Activated naive CD4-positive, alpha-beta T cell treated with anti-CD3 and anti-CD28 coated beads, Interleukin-2, amount 50 U/mL, for 72 hours (primary cell): ENCODE measurements at regions not wholly inside any gene's neighbourhood (a gene's known extent, or its start where the extent isn't known, plus 50 kb on each side); places are given as distances from the start of the nearest gene placed in this dataset.
A peak's percentile ranks its signal among the peaks of the same experiment; 100 is the strongest.

Source experiments
- ATAC-seq, 2 donors: fragments of 150-1000 bp; cut with Tn5 transposase; 2 replicates each; pipeline ENCODE4 v1.10.0; 2021; ENCODE audit warnings: mild to moderate bottlenecking in 2 of 2, moderate library complexity in 2 of 2
- DNase-seq, 2 donors: peaks; one replicate each; pipeline ENCODE4 v3.0.0; 2021 to 2022; ENCODE audit warnings: low spot score in 2 of 2
- H3K27ac Mint-ChIP-seq, 2 donors: one replicate each; pipeline ENCODE4 v1.8.0; 2022; ENCODE audit warnings: mild to moderate bottlenecking in 2 of 2, mixed read lengths in 2 of 2
- H3K36me3 Mint-ChIP-seq, 2 donors: one replicate each; pipeline ENCODE4 v1.8.0; 2022; ENCODE audit warnings: mixed read lengths in 2 of 2
- H3K9me3 Mint-ChIP-seq, 2 donors: one replicate each; pipeline ENCODE4 v1.8.0; 2022; ENCODE audit warnings: mixed read lengths in 2 of 2

DNA sequence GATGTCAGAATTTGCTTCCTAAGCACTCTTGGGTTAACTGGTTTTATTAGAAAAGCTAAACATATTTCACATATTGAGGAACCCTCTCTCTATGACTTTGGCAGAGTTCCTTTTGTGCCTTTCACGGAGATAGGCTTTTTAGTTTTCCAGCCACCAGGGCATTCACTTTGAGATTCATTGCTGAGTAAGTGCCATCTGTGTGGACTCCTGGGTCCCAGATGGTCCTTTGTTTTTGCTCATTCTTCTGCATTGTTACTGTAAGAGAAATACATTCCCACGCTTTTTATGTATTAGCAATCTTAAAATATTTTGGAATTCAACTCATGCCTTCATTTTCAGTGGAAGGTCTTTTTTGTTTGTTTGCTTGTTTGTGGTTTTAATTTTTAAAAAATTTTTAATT, 76.3 kb upstream of the PHACTR2 start:
- no peak for ATAC-seq

DNA sequence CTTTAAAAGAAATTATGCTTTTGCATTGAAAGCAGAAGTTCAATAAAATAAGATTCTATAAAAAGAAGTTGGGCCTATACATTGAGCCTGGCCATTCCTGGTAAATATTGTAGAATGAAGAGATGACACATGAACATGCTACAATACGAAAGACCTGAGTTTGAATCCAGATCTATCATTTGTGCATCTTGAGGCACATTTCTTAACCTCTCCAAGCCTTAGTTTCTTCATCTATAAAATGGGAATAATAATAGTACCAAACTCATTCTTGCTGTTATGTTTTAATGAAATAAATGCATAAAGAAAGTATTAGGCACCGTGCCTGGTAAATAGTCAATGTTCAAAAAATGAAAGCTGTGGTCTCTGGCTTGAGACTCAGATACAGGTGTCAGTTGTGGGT, 76.9 kb upstream of the PHACTR2 start:
- Mint-ChIP-seq H3K36me3 (no peaks in the 10 kb centered on the region), H3K27ac (no peak overlapping the region), H3K9me3 (peaks cover 0 to 5% of the 10 kb centered on the region in 2 donors)
- no peak for ATAC-seq
- no peak for DNase-seq

More for the DNA sequence above, 76.3 kb upstream of the PHACTR2 start:
- DNase-seq: no peak
- Mint-ChIP-seq H3K9me3 (peaks cover 0 to 5% of the 10 kb centered on the region in 2 donors), H3K27ac (no peak overlapping the region), H3K36me3 (no peaks in the 10 kb centered on the region)

- ATAC-seq (no peak), DNase-seq (no peak)
- H3K36me3 Mint-ChIP-seq: no peaks in the 10 kb centered on the region
- H3K9me3 Mint-ChIP-seq: peaks cover 0 to 5% of the 10 kb centered on the region in 2 donors
- peak overlapping the region; percentile 8 to 25 for H3K27ac Mint-ChIP-seq
Observed at GRCh38 chr6:143598466-143599080, 79.2 kb upstream of the PHACTR2 start.

DNA sequence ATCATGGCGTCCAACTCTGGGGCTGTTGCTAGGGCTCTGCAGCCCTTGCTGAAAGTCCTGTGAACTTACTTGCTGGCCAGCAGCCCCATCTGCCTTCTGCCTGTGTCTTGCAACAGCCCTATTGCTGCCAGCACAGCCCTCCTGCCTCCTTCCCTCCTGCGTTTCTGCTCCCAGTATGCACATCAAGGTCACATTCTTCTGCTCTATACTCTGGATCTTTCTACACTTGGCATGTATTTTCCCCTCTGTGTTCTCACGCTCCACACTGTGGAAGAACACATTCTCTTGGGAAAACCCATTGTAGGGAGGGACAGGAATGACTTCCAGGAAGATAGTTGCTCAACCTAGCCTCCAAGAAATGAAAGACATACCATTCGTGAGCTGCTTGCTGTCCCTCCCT, 80.9 kb upstream of the PHACTR2 start:
- DNase-seq (no peak), ATAC-seq (no peak)
- Mint-ChIP-seq H3K9me3 (peaks cover 0 to 5% of the 10 kb centered on the region in 2 donors), H3K27ac (no peak overlapping the region), H3K36me3 (no peaks in the 10 kb centered on the region)

- Mint-ChIP-seq H3K36me3 (no peaks in the 10 kb centered on the region), H3K9me3 (peaks cover 0 to 5% of the 10 kb centered on the region in 2 donors), H3K27ac (peak overlapping the region in 1 of 2 donors; percentile 45)
- DNase-seq (no peak), ATAC-seq (no peak)
Observed at GRCh38 chr6:143595251-143596036, 82.3 kb upstream of the PHACTR2 start.

GRCh38 chr6:143594647-143595046, 83.1 kb upstream of the PHACTR2 start:
- ATAC-seq: no peak
- H3K27ac Mint-ChIP-seq: peak overlapping the region in 1 of 2 donors; percentile 45
- no peaks in the 10 kb centered on the region for H3K36me3 Mint-ChIP-seq
- no peak for DNase-seq
- peaks cover 0 to 5% of the 10 kb centered on the region in 2 donors for H3K9me3 Mint-ChIP-seq

DNA sequence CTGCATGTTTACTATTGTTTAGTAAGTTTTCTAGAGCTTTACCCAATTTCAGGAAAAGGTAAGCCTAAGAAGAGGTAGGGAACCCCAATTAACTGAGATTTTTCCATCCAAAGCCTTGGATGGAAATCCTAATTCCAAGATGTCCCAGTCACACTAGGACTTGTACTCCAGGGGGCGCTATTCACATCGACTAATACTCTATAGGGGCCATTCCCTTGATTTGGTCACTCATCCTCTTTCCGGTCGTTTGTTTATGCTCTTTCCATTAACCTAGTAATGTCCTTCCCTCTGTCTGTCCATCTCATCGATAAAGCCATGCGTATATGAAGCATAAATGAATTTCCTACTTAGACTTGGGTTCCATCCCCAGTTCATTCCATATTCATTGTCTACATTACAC, 80.8 kb upstream of the FUCA2 start:
- DNase-seq (no peak), ATAC-seq (no peak)
- Mint-ChIP-seq H3K36me3 (no peaks in the 10 kb centered on the region), H3K9me3 (no peaks in the 10 kb centered on the region), H3K27ac (peak overlapping the region in 1 of 2 donors; percentile 33)

DNA sequence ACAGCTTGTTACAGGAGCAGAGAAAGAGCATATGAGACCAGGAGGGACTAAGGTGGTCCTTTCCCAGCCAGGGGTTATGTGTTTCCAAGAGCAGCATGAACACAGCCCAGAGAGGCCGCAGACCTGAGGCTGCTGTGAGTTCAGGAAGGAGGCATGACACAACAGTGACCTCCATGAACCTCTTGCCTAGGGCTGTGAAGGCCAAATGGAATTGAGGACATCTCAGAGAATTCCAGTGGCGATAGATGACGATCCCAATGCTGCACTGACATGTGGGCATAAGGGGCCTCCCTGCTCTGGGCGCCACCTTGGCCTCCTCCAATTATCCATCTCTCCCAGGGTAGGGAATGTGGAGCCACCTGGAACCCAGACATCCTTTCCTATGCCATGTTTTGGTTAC, 79.9 kb upstream of the FUCA2 start:
- DNase-seq: no peak
- no peaks in the 10 kb centered on the region for H3K9me3 Mint-ChIP-seq
- H3K36me3 Mint-ChIP-seq: no peaks in the 10 kb centered on the region
- H3K27ac Mint-ChIP-seq: no peak overlapping the region
- no peak for ATAC-seq

- no peak for ATAC-seq
- Mint-ChIP-seq H3K27ac (no peak overlapping the region), H3K36me3 (no peaks in the 10 kb centered on the region), H3K9me3 (no peaks in the 10 kb centered on the region)
- DNase-seq: no peak
Observed at GRCh38 chr6:143589162-143589561, 77.6 kb upstream of the FUCA2 start.

DNA sequence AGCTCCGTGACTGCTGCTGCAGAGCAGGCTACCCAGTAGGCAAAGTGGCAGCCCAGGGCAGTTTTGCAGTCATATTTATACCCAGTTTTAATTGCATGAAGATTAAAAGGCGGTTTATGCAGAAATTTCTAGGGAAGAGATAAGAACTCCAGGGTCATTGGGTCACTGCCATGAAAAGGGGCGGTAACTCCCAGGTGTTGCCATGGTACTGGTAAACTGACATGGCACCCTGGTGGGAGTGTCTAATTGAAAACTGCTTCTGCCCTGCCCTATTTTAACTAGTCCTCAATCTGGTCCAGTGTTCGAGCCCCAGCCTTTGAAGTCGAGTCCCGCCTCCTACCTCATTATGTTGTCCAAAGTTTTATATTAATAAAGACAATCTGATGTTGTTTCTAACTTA, 75.0 kb upstream of the FUCA2 start:
- DNase-seq (no peak), ATAC-seq (no peak)
- Mint-ChIP-seq H3K36me3 (no peaks in the 10 kb centered on the region), H3K9me3 (no peaks in the 10 kb centered on the region), H3K27ac (no peak overlapping the region)

DNA sequence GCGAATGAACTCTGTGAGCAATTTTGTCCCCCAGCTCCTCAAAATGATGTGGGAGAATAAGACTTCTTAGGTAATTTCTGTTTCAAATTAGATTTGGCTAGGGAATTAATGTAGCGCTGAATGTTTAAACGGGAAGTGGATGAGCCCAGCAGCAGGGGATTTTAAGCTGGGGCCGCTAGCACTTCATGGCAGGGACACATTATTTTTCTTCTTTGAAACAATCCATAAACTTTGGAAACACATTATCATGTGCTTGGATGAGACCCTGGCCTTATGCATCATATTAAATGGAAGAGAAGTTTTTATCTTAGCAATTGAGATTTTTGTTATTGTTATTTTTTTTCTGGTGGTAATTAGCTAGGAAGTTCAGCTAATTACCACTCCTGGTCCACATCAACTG, 74.2 kb upstream of the FUCA2 start:
- Mint-ChIP-seq H3K27ac (no peak overlapping the region), H3K9me3 (no peaks in the 10 kb centered on the region), H3K36me3 (no peaks in the 10 kb centered on the region)
- DNase-seq (no peak), ATAC-seq (no peak)

GRCh38 chr6:143585241-143585640, 73.7 kb upstream of the FUCA2 start:
- DNase-seq (no peak), ATAC-seq (no peak)
- no peaks in the 10 kb centered on the region for H3K36me3 Mint-ChIP-seq
- H3K9me3 Mint-ChIP-seq: no peaks in the 10 kb centered on the region
- H3K27ac Mint-ChIP-seq: peak overlapping the region in 1 of 2 donors; percentile 31

DNA sequence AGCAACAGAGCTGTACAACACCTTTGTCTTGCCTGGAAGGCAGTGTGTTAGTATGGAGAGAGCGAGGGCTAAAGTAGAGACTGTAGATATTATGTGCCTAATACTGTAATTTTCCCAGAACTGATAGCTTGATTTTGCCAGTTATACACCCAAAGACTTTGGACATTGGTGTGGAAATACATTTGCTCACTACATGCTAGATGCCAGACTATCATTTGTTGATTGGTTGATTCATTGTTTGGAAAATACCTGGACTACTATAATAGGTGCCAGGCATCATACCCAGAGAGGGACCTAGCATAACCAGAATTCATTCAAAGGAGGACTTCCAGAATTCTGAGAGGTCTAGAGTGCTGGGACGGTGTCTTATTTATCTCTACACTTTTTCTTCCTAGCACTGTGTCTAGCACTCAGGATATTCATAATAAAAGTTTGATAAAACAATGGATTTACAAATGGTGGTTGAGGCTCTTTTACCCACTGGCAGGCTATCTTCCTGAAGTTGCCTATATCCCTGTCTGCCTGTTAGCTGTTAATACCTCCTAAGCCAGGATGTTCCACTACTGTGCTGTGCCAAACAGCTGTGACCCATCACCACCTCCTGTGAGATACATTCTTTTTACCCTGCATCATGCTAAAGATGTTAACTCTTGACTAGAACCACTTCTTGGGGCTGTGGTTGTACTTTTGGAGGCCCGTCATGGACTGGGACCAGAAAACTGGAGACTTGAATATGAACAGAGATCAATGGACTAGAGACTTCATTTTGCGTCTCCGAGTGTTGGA, 72.2 kb upstream of the FUCA2 start:
- Mint-ChIP-seq H3K9me3 (no peaks in the 10 kb centered on the region), H3K27ac (peak overlapping the region; percentile 13 to 77), H3K36me3 (no peaks in the 10 kb centered on the region)
- no peak for DNase-seq
- no peak for ATAC-seq

DNA sequence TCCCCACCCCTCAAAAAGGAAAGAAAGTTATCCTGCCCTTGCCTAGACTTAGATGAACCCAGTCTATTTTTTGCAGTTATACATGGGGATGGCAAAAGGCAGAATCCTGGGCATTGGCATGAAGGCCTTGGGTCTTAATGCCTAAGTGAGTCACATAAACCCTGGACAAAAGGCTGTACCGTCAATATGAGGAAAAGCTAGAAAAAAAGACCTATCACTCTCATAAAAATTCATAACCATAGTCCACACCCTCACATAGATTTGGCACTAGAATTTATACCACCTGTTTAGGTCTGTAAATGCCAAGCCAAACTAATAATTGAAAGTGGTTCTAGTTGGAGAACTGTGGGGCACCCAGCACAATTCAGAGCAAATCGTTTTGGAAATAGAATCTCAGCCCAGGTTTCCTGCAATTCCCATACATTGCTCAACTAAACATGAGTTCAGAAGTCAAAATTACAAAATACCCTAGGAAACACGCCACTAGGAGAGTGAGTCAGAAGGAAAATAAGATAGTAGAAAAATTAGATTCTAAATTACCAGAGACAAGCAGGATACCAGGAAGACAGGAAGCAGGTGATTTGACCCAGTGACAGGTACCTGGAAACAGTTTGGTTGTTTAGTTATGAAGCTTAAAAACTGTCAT, 70.4 kb upstream of the FUCA2 start:
- Mint-ChIP-seq H3K9me3 (no peaks in the 10 kb centered on the region), H3K36me3 (no peaks in the 10 kb centered on the region), H3K27ac (peak overlapping the region in 1 of 2 donors; percentile 69)
- DNase-seq (no peak), ATAC-seq (no peak)

GRCh38 chr6:143579703-143580102, 68.2 kb upstream of the FUCA2 start:
- DNase-seq (no peak), ATAC-seq (no peak)
- Mint-ChIP-seq H3K36me3 (no peaks in the 10 kb centered on the region), H3K9me3 (no peaks in the 10 kb centered on the region), H3K27ac (no peak overlapping the region)

- Mint-ChIP-seq H3K36me3 (no peaks in the 10 kb centered on the region), H3K9me3 (no peaks in the 10 kb centered on the region), H3K27ac (no peak overlapping the region)
- ATAC-seq (no peak), DNase-seq (no peak)
Observed at GRCh38 chr6:143578054-143578453, 66.5 kb upstream of the FUCA2 start.

DNA sequence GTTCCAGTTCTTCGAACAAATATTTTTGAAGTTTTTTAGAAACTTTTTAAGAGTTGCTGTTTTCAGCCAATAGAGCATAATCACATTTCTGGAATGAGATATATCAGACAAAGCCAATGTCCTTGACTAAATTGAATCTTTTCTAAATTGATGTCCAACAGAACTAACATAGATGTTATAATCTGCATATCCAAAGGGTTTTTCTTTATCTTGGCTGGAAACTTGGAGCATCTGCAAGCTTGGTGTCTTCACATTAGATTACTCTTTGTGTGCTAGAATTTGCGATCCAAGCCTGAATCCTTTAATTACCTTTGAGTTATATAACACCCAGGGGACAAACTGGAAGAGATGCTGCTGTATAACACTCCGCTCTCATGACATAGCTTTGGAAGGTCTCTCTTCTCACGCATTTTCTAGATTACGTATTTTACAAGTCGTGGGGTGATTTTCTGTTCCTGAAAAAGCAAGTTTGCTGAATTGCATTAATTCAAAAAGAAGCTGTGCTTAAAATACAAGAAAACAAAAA, 64.4 kb upstream of the FUCA2 start:
- ATAC-seq (no peak), DNase-seq (no peak)
- H3K9me3 Mint-ChIP-seq: no peaks in the 10 kb centered on the region
- no peak overlapping the region for H3K27ac Mint-ChIP-seq
- H3K36me3 Mint-ChIP-seq: no peaks in the 10 kb centered on the region
